HG03521 (cell line): ENCODE measurements at regions not wholly inside any gene's neighbourhood (a gene's known extent, or its start where the extent isn't known, plus 50 kb on each side); places are given as distances from the start of the nearest gene placed in this dataset.
"Not testable (repeated sequence)": the region's sequence is repeated elsewhere in the genome, so short reads cannot be mapped to it uniquely, and the experiment has no call there.

Experiments
- ATAC-seq: cut with Tn5 transposase; IDR thresholded peaks from one replicate; pipeline ENCODE4 v1.9.1; 2021; ENCODE audit warnings: mild to moderate bottlenecking, moderate library complexity; ENCODE audit not compliant: unreplicated experiment

- no peak for ATAC-seq
These were observed 1359.7 kb upstream of the RAG2 start for GRCh38 chr11:37957717-37958116.

DNA sequence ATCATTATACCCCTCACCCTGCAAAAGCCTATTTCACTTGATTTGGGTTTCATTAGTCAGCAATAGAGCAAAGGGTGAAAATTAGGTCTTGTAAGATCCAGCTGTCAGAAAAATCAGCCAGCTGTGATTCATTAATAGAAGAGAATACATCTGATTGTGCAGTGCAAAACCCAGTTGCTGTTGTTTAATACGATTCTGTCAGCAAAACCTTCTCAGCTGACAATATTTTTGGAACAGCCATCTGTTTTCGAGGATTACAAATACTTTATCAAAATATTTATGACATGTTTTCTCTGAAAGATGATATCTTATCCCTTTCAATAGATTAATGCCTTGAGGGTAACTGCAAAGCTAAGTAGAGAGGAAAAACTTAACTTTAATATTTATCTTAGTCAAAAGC lies 1354.0 kb upstream of the RAG2 start:
- no peak for ATAC-seq

GRCh38 chr11:37948258-37948657 lies 1350.2 kb upstream of the RAG2 start:
- ATAC-seq, result no peak

GRCh38 chr11:37947821-37948220 lies 1349.8 kb upstream of the RAG2 start:
- ATAC-seq, result no peak

DNA sequence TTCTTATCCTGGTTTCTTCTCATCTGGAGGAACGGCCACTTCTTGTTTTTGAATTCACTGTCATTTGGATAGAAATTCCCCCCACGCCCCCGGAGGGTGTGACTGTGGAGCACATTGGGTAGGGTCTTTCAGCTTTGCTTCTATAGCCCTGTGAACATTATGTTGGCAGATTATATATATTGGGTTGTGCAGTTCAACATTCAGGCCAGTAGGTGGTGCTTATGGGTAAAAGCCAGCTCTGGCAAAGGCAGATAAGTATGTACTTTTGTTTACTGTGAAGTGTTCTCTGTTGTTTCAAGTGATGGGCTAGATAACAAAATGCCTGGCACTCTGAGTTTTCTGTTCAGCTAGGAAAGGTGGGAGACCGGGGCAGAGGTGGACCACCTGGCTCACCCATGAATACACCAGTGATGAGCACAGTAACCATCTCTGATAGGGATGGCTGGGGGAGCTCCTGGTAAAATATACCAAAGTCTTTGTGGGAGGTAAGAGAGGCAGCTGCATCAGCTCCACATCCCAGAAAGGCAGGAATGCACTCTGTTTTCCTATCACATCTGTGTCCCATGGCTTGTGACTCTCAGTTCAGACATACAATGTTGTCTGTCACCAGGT lies 1348.2 kb upstream of the RAG2 start:
- no peak for ATAC-seq

DNA sequence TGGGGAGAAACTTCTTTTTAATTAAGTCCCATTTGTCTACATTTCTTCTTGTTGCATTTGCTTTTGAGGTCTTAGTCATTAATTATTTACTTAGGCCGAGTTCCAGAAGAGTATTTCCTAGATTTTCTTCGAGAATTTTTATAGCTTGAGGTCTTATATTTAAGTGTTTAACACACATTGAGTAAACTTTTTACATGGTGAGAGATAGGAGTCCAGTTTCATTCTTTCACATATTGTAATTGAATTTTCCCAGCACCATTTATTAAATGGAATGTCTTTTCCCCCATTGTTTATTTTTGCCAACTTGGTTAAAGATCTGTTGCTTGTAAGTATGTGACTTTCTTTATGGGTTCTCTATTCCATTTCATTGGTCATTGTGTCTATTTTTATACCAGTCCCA lies 1344.0 kb upstream of the RAG2 start:
- no peak for ATAC-seq

GRCh38 chr11:37929100-37929653 lies 1331.1 kb upstream of the RAG2 start:
- no peak for ATAC-seq

- ATAC-seq, result no peak
These were observed 1328.7 kb upstream of the RAG2 start for GRCh38 chr11:37926772-37927171.

GRCh38 chr11:37916331-37916730 lies 1318.3 kb upstream of the RAG2 start:
- no peak for ATAC-seq

DNA sequence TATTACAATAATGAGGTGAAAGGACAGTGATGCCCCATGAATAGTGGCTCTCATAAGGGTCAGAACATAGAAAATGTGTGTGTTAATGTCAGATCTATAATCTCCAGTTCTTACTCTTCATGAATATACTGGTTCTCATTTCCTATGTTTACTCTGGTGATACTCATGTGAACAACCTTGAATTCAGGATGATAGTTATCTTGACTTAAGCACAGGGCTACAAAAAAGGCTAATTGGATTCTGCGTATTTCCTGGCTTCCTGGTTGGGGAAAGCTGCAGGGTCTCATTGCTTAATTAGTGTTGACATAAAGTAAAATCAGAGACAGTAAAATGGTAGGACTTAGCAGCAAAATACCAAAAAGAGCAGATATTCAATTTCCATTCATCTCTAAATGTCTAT lies 1316.8 kb upstream of the RAG2 start:
- no peak for ATAC-seq

- no peak for ATAC-seq
These were observed 1310.1 kb upstream of the RAG2 start for GRCh38 chr11:37908219-37908548.

GRCh38 chr11:37907436-37908218 lies 1309.6 kb upstream of the RAG2 start:
- ATAC-seq, result no peak

- ATAC-seq, result no peak
These were observed 1307.8 kb upstream of the RAG2 start for GRCh38 chr11:37905707-37906417.

DNA sequence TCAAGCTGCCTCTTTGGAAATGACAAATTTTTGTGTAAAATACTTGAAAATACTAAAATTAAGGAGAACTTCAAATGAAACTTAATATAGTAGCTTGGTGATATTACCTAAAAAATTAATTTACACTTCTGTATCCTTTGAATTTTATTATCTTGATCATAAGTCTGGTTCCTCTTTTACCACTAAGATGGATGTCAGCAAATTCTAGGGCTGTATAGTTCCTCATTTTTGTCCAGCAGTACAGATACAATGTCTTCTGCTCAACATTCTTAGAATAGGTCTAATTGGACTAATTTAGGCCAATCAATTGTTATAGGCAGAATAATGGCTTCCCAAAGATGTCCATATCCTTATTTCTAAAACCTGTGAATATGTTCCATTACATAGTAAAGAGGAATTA lies 1298.0 kb upstream of the RAG2 start:
- no peak for ATAC-seq

- ATAC-seq, result no peak
These were observed 1283.7 kb upstream of the RAG2 start for GRCh38 chr11:37881741-37882140.

- ATAC-seq, result no peak
These were observed 1263.6 kb upstream of the RAG2 start for GRCh38 chr11:37861671-37862070.

GRCh38 chr11:37858806-37859537 lies 1260.9 kb upstream of the RAG2 start:
- ATAC-seq, result not testable (repeated sequence)

- no peak for ATAC-seq
These were observed 1260.4 kb upstream of the RAG2 start for GRCh38 chr11:37858398-37858797.

- no peak for ATAC-seq
These were observed 1259.7 kb upstream of the RAG2 start for GRCh38 chr11:37857726-37858125.

- no peak for ATAC-seq
These were observed 1251.7 kb upstream of the RAG2 start for GRCh38 chr11:37849706-37850105.

GRCh38 chr11:37843603-37844002 lies 1245.6 kb upstream of the RAG2 start:
- no peak for ATAC-seq
